GM21529 (cell line): ENCODE measurements at regions not wholly inside any gene's neighbourhood (a gene's known extent, or its start where the extent isn't known, plus 50 kb on each side); places are given as distances from the start of the nearest gene placed in this dataset.
"Not testable (repeated sequence)": the region's sequence is repeated elsewhere in the genome, so short reads cannot be mapped to it uniquely, and the experiment has no call there.

ENCODE experiments used
- ATAC-seq: cut with Tn5 transposase; IDR thresholded peaks from one replicate; pipeline ENCODE4 v1.9.1; 2021; ENCODE audit not compliant: unreplicated experiment

DNA sequence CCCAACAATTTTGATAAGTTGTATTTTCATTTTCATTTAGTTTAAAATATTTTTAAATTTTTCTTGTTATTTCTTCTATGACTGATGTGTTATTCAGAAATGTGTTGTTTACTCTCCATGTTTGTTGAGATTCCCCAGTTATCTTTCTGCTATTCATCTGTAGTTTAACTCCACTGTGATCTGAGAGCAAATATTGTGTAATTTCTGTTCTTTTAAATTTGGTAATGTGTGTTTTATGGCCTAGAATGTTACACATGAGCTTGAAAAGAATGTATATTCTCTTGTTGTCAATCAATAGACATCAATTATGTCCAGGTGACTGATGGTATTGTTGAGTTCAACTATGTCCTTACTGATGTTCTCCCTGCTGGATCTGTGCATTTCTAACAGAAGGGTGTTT is 188.2 kb downstream of the CYP26B1 start:
- ATAC-seq = no peak

DNA sequence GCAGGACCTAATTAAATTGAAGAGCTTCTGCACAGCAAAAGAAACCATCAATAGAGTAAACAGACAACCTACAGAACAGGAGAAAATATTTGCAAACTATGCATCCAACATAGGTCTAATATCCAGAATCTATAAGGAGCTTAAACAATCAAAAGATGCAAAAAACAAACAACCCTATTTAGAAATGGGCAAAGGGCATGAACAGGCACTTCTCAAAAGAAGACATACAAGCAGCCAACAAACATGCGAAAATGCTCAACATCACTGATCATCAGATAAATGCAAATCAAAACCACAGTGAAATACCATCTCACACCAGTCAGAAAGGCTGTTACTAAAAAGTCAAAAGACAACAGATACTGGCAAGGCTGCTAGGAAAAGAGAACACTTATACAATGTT is 189.2 kb downstream of the CYP26B1 start:
- not testable (repeated sequence) for ATAC-seq

- ATAC-seq = no peak
Measured at GRCh38 chr2:71952572-71953188, 195.0 kb downstream of the CYP26B1 start.

DNA sequence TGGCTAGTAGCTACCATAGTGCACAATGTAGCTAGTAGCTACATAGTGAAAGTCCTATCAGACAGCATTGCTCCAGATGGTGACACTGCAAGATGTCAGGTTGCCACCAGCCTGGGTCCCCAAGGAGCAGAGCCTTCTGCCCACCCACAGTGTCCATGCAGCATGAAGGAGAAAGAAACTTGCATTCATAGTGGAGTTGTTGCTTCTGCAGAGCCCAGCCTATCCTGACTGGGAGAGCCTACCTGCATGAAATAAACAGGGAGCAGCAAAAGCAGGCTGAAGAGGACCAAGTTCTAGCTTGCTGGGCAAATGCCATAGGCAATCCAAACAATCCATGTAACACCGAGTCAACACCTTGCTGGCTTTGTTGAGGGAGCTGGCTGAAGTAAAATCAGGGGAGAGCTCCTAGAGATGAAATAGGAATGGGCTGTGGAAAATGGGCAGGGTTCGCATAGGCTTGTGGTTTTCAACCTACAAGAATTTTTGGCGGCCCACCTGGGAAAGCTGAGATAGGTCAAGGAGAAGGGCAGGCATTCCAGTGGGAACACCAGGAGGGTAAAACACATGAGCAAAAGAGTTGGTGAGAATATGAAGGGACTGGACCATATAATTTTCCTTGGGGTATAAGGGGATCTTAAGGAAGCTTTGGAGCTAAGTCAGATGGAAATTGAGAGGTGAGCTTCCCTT is 195.8 kb downstream of the CYP26B1 start:
- no peak for ATAC-seq

DNA sequence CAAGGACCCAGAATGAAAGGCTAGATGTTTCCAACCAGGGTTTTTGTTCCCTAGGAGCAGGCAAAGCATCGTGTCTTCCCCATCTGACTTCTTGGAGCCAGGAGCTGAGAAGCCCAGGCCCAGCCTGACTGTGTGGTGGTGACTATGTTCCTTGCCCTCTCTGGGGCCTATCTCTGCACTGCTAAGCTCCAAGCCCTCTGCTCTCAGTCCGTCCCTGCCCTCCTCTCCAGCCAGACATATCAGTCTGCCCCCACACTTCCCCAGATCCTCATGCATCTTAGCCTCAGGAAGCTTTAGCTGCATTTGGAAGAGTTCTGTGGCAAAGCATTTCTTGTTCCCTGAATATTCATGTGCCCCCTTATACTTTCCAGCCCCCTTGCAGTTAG is 196.6 kb downstream of the CYP26B1 start:
- ATAC-seq = no peak

GRCh38 chr2:71950256-71951082 is 197.2 kb downstream of the CYP26B1 start:
- ATAC-seq = no peak

DNA sequence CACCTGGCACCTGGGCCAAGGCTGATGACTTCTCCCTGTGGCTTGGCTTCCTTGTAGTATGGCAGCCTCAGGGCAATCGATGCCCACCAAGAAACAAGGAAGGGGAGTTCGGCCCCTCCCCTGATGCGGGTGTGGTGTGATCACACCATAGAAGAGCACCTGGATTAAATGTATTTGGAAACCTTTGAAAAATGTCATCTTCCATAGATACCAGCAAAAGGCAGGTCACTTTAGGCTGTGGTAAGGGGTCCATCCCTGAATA is 198.2 kb downstream of the CYP26B1 start:
- ATAC-seq = no peak

DNA sequence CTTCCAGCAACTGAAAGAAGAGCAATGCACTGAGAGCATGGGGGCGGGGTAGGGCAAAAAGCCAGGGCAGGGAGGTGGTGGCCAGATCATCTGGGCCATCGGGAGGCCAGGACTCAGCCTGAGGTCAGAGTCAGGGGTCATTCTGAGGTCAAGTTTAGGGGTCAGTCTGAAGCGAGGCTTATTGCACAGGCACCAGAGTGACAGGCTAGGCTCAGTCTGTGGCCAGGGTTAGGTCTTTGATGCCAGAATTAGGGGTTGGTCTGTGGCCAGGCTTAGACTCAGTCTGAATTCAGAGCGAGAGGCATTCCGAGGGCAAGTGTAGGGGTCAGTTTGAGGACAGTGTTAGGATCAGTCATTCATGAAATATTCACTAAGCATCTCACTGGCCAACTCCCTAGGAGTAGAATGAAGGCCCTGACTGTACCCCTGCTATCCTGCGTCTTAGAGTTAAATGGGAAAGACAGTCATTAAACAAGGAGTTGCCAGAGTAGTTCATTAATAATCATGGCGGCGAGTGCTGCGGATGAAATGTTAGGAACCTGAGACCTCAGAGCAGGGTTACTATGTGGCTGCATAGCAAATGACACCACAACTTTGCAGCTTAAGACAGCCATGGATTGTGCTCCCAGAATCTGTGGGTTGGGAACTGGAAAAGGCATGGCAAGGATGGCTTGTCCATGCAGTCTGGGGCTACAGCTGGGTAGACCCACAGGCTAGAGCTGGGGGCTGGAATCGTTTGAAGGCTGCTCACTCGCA is 198.7 kb downstream of the CYP26B1 start:
- ATAC-seq = no peak

DNA sequence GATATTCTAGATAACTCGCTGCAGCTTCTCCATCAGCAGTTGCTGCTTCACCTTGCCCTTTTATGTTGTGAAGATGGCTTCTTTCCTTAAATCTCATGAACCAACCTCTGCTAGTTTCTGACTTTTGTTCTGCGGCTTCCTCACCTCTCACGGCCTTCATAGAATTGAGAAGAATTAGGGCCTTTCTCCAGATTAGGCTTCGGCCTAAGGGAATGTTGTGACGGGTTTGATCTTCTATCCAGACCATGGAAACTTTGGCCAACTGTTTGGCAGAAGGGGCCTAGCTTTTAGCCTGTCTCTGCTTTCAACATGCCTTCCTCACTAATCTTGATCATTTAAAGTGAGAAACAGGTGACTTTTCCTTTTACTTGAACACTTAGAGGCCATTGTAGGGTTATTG is 199.9 kb downstream of the CYP26B1 start:
- ATAC-seq = no peak

- no peak for ATAC-seq
Measured at GRCh38 chr2:71945603-71945959, 202.1 kb downstream of the CYP26B1 start.

- ATAC-seq = no peak
Measured at GRCh38 chr2:71944806-71945602, 202.7 kb downstream of the CYP26B1 start.

DNA sequence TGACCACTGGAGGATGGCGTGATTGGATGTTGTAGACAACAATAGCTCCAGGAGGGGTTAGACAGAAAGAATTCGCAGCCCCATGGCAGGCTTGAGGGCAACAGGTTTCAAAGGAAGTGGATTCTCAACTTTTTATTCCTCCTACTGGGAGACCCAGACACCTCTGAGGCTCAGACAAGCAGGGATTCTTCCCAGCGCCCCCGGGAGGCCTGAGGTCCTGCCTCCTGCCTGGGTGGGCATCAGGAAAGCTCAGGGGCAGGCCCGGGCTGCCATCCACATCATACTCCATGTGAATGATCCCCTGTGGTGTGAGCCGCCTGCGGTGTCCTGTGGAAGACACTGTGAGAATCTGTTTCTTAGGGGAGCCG is 203.5 kb downstream of the CYP26B1 start:
- no peak for ATAC-seq

- no peak for ATAC-seq
Measured at GRCh38 chr2:71943238-71944182, 204.2 kb downstream of the CYP26B1 start.

- ATAC-seq = no peak
Measured at GRCh38 chr2:71941726-71942525, 205.7 kb downstream of the CYP26B1 start.

GRCh38 chr2:71940695-71941094 is 207.0 kb downstream of the CYP26B1 start:
- no peak for ATAC-seq

- no peak for ATAC-seq
Measured at GRCh38 chr2:71939588-71940535, 207.8 kb downstream of the CYP26B1 start.

GRCh38 chr2:71938659-71939587 is 208.7 kb downstream of the CYP26B1 start:
- ATAC-seq = no peak
